Testis (tissue), 2 donors: ENCODE measurements at regions not wholly inside any gene's neighbourhood (a gene's known extent, or its start where the extent isn't known, plus 50 kb on each side); places are given as distances from the start of the nearest gene placed in this dataset.

ENCODE experiments used
- CTCF ChIP-seq, 3 experiments: fragments of 450-650 bp in 2 of 3; fragments of 200-600 bp in 1 of 3; sonication (generic) in 1 of 3; IDR thresholded peaks; one replicate each; pipeline ENCODE4 v1.5.1; 2016 to 2019; ENCODE audit warnings: antibody characterized with exemption in 3 of 3, mild to moderate bottlenecking in 2 of 3, moderate library complexity in 1 of 3
- POLR2A ChIP-seq: fragments of 450-650 bp; IDR thresholded peaks from one replicate; pipeline ENCODE4 v1.6.1; 2017; ENCODE audit warnings: antibody characterized with exemption, mild to moderate bottlenecking, moderate library complexity

GRCh38 chr4:17320046-17320445 is 191.8 kb downstream of the QDPR start:
- no peak for TF ChIP-seq CTCF (IDR thresholded peaks at IDR 0.05)
- TF ChIP-seq POLR2A = no peak
